Activated T-cell treated with anti-CD3 and anti-CD28 coated beads, Interleukin-2, amount 50 U/mL, for 72 hours (primary cell): ENCODE measurements at regions not wholly inside any gene's neighbourhood (a gene's known extent, or its start where the extent isn't known, plus 50 kb on each side); places are given as distances from the start of the nearest gene placed in this dataset.

Experiments used
- ATAC-seq, 2 donors: fragments of 150-1000 bp; cut with Tn5 transposase; replicated peaks in 1 of 2; 2 replicates each; pipeline ENCODE4 v1.10.0; 2021; ENCODE audit warnings: moderate library complexity in 2 of 2, mild to moderate bottlenecking in 1 of 2
- DNase-seq, 2 donors: peaks; one replicate each; pipeline ENCODE4 v3.0.0; 2021 to 2022; ENCODE audit warnings: mixed read lengths in 1 of 2
- H3K27ac Mint-ChIP-seq: one replicate; pipeline ENCODE4 v1.8.0; 2022; ENCODE audit warnings: mild to moderate bottlenecking, moderate library complexity, mixed read lengths
- H3K27me3 Mint-ChIP-seq: one replicate; pipeline ENCODE4 v1.8.0; 2022; ENCODE audit warnings: low read depth, mixed read lengths
- H3K36me3 Mint-ChIP-seq, 2 donors: one replicate each; pipeline ENCODE4 v1.8.0; 2022; ENCODE audit warnings: mixed read lengths in 2 of 2, mild to moderate bottlenecking in 1 of 2; ENCODE audit not compliant: insufficient read depth in 2 of 2
- H3K4me1 Mint-ChIP-seq: one replicate; pipeline ENCODE4 v1.8.0; 2022; ENCODE audit warnings: low read depth, mixed read lengths
- H3K4me3 Mint-ChIP-seq, 2 donors: one replicate each; pipeline ENCODE4 v1.8.0; 2022; ENCODE audit warnings: mild to moderate bottlenecking in 2 of 2, mixed read lengths in 2 of 2, moderate library complexity in 2 of 2
- H3K9me3 Mint-ChIP-seq, 2 donors: one replicate each; pipeline ENCODE4 v1.8.0; 2022; ENCODE audit warnings: mixed read lengths in 2 of 2

- Mint-ChIP-seq H3K27me3 (peaks cover 67% of the 10 kb centered on the region), H3K27ac (no peak overlapping the region)
Observed at GRCh38 chr16:86200722-86201121, 301.8 kb downstream of the IRF8 start.

GRCh38 chr16:86201746-86202145, 302.8 kb downstream of the IRF8 start:
- Mint-ChIP-seq H3K4me1 (no peaks in the 10 kb centered on the region), H3K27ac (no peak overlapping the region), H3K4me3 (no peak overlapping the region), H3K27me3 (peaks cover 57% of the 10 kb centered on the region), H3K9me3 (no peaks in the 10 kb centered on the region), H3K36me3 (no peaks in the 10 kb centered on the region)
- no peak for DNase-seq
- no peak for ATAC-seq

More at GRCh38 chr16:86200722-86201121, 301.8 kb downstream of the IRF8 start:
- DNase-seq (no peak), ATAC-seq (no peak)
- no peaks in the 10 kb centered on the region for H3K36me3 Mint-ChIP-seq
- no peaks in the 10 kb centered on the region for H3K4me1 Mint-ChIP-seq
- H3K9me3 Mint-ChIP-seq: no peaks in the 10 kb centered on the region
- H3K4me3 Mint-ChIP-seq: no peak overlapping the region

- no peak for ATAC-seq
Observed at GRCh38 chr16:86202267-86202666, 303.3 kb downstream of the IRF8 start.

GRCh38 chr16:86202760-86203426, 303.9 kb downstream of the IRF8 start:
- no peak for DNase-seq
- ATAC-seq: no peak
- Mint-ChIP-seq H3K9me3 (no peaks in the 10 kb centered on the region), H3K36me3 (no peaks in the 10 kb centered on the region), H3K4me3 (no peak overlapping the region), H3K27ac (no peak overlapping the region), H3K4me1 (no peaks in the 10 kb centered on the region), H3K27me3 (peaks cover 45% of the 10 kb centered on the region)

More at GRCh38 chr16:86202267-86202666, 303.3 kb downstream of the IRF8 start:
- DNase-seq: no peak
- no peaks in the 10 kb centered on the region for H3K4me1 Mint-ChIP-seq
- no peaks in the 10 kb centered on the region for H3K36me3 Mint-ChIP-seq
- no peak overlapping the region for H3K4me3 Mint-ChIP-seq
- H3K9me3 Mint-ChIP-seq: no peaks in the 10 kb centered on the region
- no peak overlapping the region for H3K27ac Mint-ChIP-seq
- H3K27me3 Mint-ChIP-seq: peaks cover 51% of the 10 kb centered on the region

GRCh38 chr16:86203557-86204275, 304.8 kb downstream of the IRF8 start:
- peaks cover 37% of the 10 kb centered on the region for H3K27me3 Mint-ChIP-seq
- no peak overlapping the region for H3K4me3 Mint-ChIP-seq
- H3K36me3 Mint-ChIP-seq: no peaks in the 10 kb centered on the region
- no peaks in the 10 kb centered on the region for H3K9me3 Mint-ChIP-seq
- no peak overlapping the region for H3K27ac Mint-ChIP-seq
- ATAC-seq (no peak), DNase-seq (no peak)
- no peaks in the 10 kb centered on the region for H3K4me1 Mint-ChIP-seq

GRCh38 chr16:86205521-86206245, 304.6 kb upstream of the FOXF1 start:
- DNase-seq: no peak
- Mint-ChIP-seq H3K9me3 (no peaks in the 10 kb centered on the region), H3K27me3 (peaks cover 17% of the 10 kb centered on the region), H3K4me1 (no peaks in the 10 kb centered on the region), H3K27ac (no peak overlapping the region), H3K4me3 (no peak overlapping the region), H3K36me3 (no peaks in the 10 kb centered on the region)
- no peak for ATAC-seq

GRCh38 chr16:86207350-86207749, 303.0 kb upstream of the FOXF1 start:
- Mint-ChIP-seq H3K4me3 (no peak overlapping the region), H3K27ac (no peak overlapping the region), H3K27me3 (peaks cover 6% of the 10 kb centered on the region), H3K36me3 (no peaks in the 10 kb centered on the region), H3K4me1 (no peaks in the 10 kb centered on the region), H3K9me3 (peaks cover under 1% of the 10 kb centered on the region in 2 donors)
- ATAC-seq (no peak), DNase-seq (no peak)

- ATAC-seq (no peak), DNase-seq (no peak)
- peaks cover 2 to 8% of the 10 kb centered on the region in 2 donors for H3K9me3 Mint-ChIP-seq
- H3K36me3 Mint-ChIP-seq: peaks cover 0 to 4% of the 10 kb centered on the region in 2 donors
- H3K27me3 Mint-ChIP-seq: peaks cover 7% of the 10 kb centered on the region
- H3K4me3 Mint-ChIP-seq: no peak overlapping the region
- no peak overlapping the region for H3K27ac Mint-ChIP-seq
- H3K4me1 Mint-ChIP-seq: no peaks in the 10 kb centered on the region
Observed at GRCh38 chr16:86209202-86209601, 301.1 kb upstream of the FOXF1 start.

- H3K36me3 Mint-ChIP-seq: peaks cover 0 to 4% of the 10 kb centered on the region in 2 donors
- H3K4me1 Mint-ChIP-seq: no peaks in the 10 kb centered on the region
- ATAC-seq (no peak), DNase-seq (no peak)
- peaks cover 16% of the 10 kb centered on the region for H3K27me3 Mint-ChIP-seq
- no peak overlapping the region for H3K27ac Mint-ChIP-seq
- no peak overlapping the region for H3K4me3 Mint-ChIP-seq
- peaks cover 2 to 8% of the 10 kb centered on the region in 2 donors for H3K9me3 Mint-ChIP-seq
Observed at GRCh38 chr16:86210403-86211193, 299.7 kb upstream of the FOXF1 start.

- ATAC-seq (no peak), DNase-seq (no peak)
- Mint-ChIP-seq H3K4me3 (no peak overlapping the region), H3K36me3 (peaks cover 0 to 4% of the 10 kb centered on the region in 2 donors), H3K4me1 (no peaks in the 10 kb centered on the region), H3K27me3 (peaks cover 16% of the 10 kb centered on the region), H3K27ac (no peak overlapping the region), H3K9me3 (peaks cover 2 to 8% of the 10 kb centered on the region in 2 donors)
Observed at GRCh38 chr16:86211265-86211664, 299.1 kb upstream of the FOXF1 start.

- Mint-ChIP-seq H3K4me3 (no peak overlapping the region), H3K27me3 (peaks cover 16% of the 10 kb centered on the region), H3K9me3 (peaks cover 2 to 8% of the 10 kb centered on the region in 2 donors), H3K27ac (no peak overlapping the region), H3K36me3 (peaks cover 0 to 4% of the 10 kb centered on the region in 2 donors), H3K4me1 (no peaks in the 10 kb centered on the region)
- DNase-seq (no peak), ATAC-seq (no peak)
Observed at GRCh38 chr16:86211800-86212199, 298.5 kb upstream of the FOXF1 start.

GRCh38 chr16:86212706-86213436, 297.5 kb upstream of the FOXF1 start:
- no peak for ATAC-seq
- DNase-seq: no peak
- Mint-ChIP-seq H3K27me3 (peaks cover 16% of the 10 kb centered on the region), H3K4me1 (no peaks in the 10 kb centered on the region), H3K9me3 (peaks cover 2 to 8% of the 10 kb centered on the region in 2 donors), H3K27ac (no peak overlapping the region), H3K4me3 (no peak overlapping the region), H3K36me3 (peaks cover 0 to 4% of the 10 kb centered on the region in 2 donors)
